GM19452 (cell line): ENCODE measurements at regions not wholly inside any gene's neighbourhood (a gene's known extent, or its start where the extent isn't known, plus 50 kb on each side); places are given as distances from the start of the nearest gene placed in this dataset.

Source experiments
- ATAC-seq: cut with Tn5 transposase; IDR thresholded peaks from one replicate; pipeline ENCODE4 v1.9.1; 2021; ENCODE audit not compliant: unreplicated experiment

GRCh38 chr2:39513641-39514094 is 76.6 kb upstream of the MAP4K3 start:
- peak; percentile 80 for ATAC-seq

- no peak for ATAC-seq
Measured at GRCh38 chr2:39514825-39515224, 77.7 kb upstream of the MAP4K3 start.

GRCh38 chr2:39515273-39515896 is 78.3 kb upstream of the MAP4K3 start:
- no peak for ATAC-seq

- ATAC-seq: no peak
Measured at GRCh38 chr2:39515897-39516346, 78.8 kb upstream of the MAP4K3 start.

- no peak for ATAC-seq
Measured at GRCh38 chr2:39516347-39517101, 79.4 kb upstream of the MAP4K3 start.

- ATAC-seq: no peak
Measured at GRCh38 chr2:39517102-39517436, 80.0 kb upstream of the MAP4K3 start.

- ATAC-seq: no peak
Measured at GRCh38 chr2:39517622-39518021, 80.5 kb upstream of the MAP4K3 start.

- no peak for ATAC-seq
Measured at GRCh38 chr2:39519886-39520285, 82.8 kb upstream of the MAP4K3 start.

GRCh38 chr2:39521876-39522517 is 84.9 kb upstream of the MAP4K3 start:
- ATAC-seq: no peak

GRCh38 chr2:39522518-39522877 is 85.4 kb upstream of the MAP4K3 start:
- no peak for ATAC-seq

- no peak for ATAC-seq
Measured at GRCh38 chr2:39523308-39524044, 86.4 kb upstream of the MAP4K3 start.

GRCh38 chr2:39524061-39524460 is 87.0 kb upstream of the MAP4K3 start:
- ATAC-seq: no peak

- ATAC-seq: no peak
Measured at GRCh38 chr2:39524756-39525635, 87.9 kb upstream of the MAP4K3 start.

GRCh38 chr2:39525636-39526412 is 88.7 kb upstream of the MAP4K3 start:
- ATAC-seq: no peak

GRCh38 chr2:39528701-39529100 is 91.6 kb upstream of the MAP4K3 start:
- ATAC-seq: no peak

GRCh38 chr2:39529836-39530235 is 92.8 kb upstream of the MAP4K3 start:
- ATAC-seq: no peak

GRCh38 chr2:39530411-39530866 is 93.4 kb upstream of the MAP4K3 start:
- no peak for ATAC-seq

- ATAC-seq: no peak
Measured at GRCh38 chr2:39531220-39531777, 94.2 kb upstream of the MAP4K3 start.

GRCh38 chr2:39532933-39533332 is 95.8 kb upstream of the MAP4K3 start:
- ATAC-seq: no peak
